ENCODE measurements at regions not wholly inside any gene's neighbourhood (a gene's known extent, or its start where the extent isn't known, plus 50 kb on each side); places are given as distances from the start of the nearest gene placed in this dataset.

GRCh38 chr3:152973575-152973974 is 138.6 kb downstream of the P2RY1 start:
- H3K9me3 ChIP-seq (replicated peaks), result no peaks in the 10 kb centered on the region
- no peaks in the 10 kb centered on the region for H3K4me1 ChIP-seq
- TF ChIP-seq CTCF (IDR thresholded peaks at IDR 0.05; ENCODE audit: borderline replicate concordance), result no peak
- intact Hi-C loops (cut with micrococcal nuclease), result no loop called here
- H3K27ac ChIP-seq (replicated peaks), result no peak overlapping the region
- no peak overlapping the region for H3K4me3 ChIP-seq
- H3K36me3 ChIP-seq, result no peaks in the 10 kb centered on the region
- no peaks in the 10 kb centered on the region for H3K27me3 ChIP-seq (ENCODE audit: low read depth)
- DNase-seq, result no peak

- H3K27me3 ChIP-seq (ENCODE audit: low read depth), result no peaks in the 10 kb centered on the region
- intact Hi-C loops (cut with micrococcal nuclease), result no loop called here
- H3K4me1 ChIP-seq, result no peaks in the 10 kb centered on the region
- no peaks in the 10 kb centered on the region for H3K36me3 ChIP-seq
- H3K27ac ChIP-seq (replicated peaks), result no peak overlapping the region
- no peak overlapping the region for H3K4me3 ChIP-seq
- no peak for TF ChIP-seq CTCF (IDR thresholded peaks at IDR 0.05; ENCODE audit: borderline replicate concordance)
- DNase-seq, result no peak
- no peaks in the 10 kb centered on the region for H3K9me3 ChIP-seq (replicated peaks)
These were observed 141.3 kb downstream of the P2RY1 start for GRCh38 chr3:152976239-152976638.

GRCh38 chr3:152977366-152977765 is 142.4 kb downstream of the P2RY1 start:
- Histone ChIP-seq H3K27ac (replicated peaks) (no peak overlapping the region), H3K9me3 (replicated peaks) (no peaks in the 10 kb centered on the region), H3K4me1 (no peaks in the 10 kb centered on the region), H3K4me3 (no peak overlapping the region), H3K36me3 (no peaks in the 10 kb centered on the region), H3K27me3 (ENCODE audit: low read depth) (no peaks in the 10 kb centered on the region)
- DNase-seq, result no peak
- no peak for TF ChIP-seq CTCF (IDR thresholded peaks at IDR 0.05; ENCODE audit: borderline replicate concordance)
- intact Hi-C loops (cut with micrococcal nuclease), result no loop called here

GRCh38 chr3:152978152-152978551 is 143.2 kb downstream of the P2RY1 start:
- intact Hi-C loops (cut with micrococcal nuclease), result no loop called here
- no peak for DNase-seq
- TF ChIP-seq CTCF (IDR thresholded peaks at IDR 0.05; ENCODE audit: borderline replicate concordance), result no peak
- Histone ChIP-seq H3K4me1 (no peaks in the 10 kb centered on the region), H3K27ac (replicated peaks) (no peak overlapping the region), H3K4me3 (no peak overlapping the region), H3K9me3 (replicated peaks) (no peaks in the 10 kb centered on the region), H3K36me3 (no peaks in the 10 kb centered on the region), H3K27me3 (ENCODE audit: low read depth) (no peaks in the 10 kb centered on the region)

GRCh38 chr3:152997526-152997925 is 162.6 kb downstream of the P2RY1 start:
- no peak for DNase-seq
- Histone ChIP-seq H3K36me3 (no peaks in the 10 kb centered on the region), H3K4me1 (no peaks in the 10 kb centered on the region), H3K27me3 (ENCODE audit: low read depth) (no peaks in the 10 kb centered on the region), H3K9me3 (replicated peaks) (no peaks in the 10 kb centered on the region), H3K4me3 (no peak overlapping the region), H3K27ac (replicated peaks) (no peak overlapping the region)
- no peak for TF ChIP-seq CTCF (IDR thresholded peaks at IDR 0.05; ENCODE audit: borderline replicate concordance)
- intact Hi-C loops (cut with micrococcal nuclease), result no loop called here

GRCh38 chr3:152998591-152998990 is 163.4 kb upstream of the RAP2B start:
- DNase-seq, result no peak
- H3K36me3 ChIP-seq, result no peaks in the 10 kb centered on the region
- TF ChIP-seq CTCF (IDR thresholded peaks at IDR 0.05; ENCODE audit: borderline replicate concordance), result no peak
- no peaks in the 10 kb centered on the region for H3K4me1 ChIP-seq
- no peak overlapping the region for H3K27ac ChIP-seq (replicated peaks)
- no peak overlapping the region for H3K4me3 ChIP-seq
- intact Hi-C loops (cut with micrococcal nuclease), result no loop called here
- no peaks in the 10 kb centered on the region for H3K9me3 ChIP-seq (replicated peaks)
- no peaks in the 10 kb centered on the region for H3K27me3 ChIP-seq (ENCODE audit: low read depth)

All from left ventricle myocardium inferior (tissue), 1 donor.